Transverse colon (tissue), 4 donors: ENCODE measurements at regions not wholly inside any gene's neighbourhood (a gene's known extent, or its start where the extent isn't known, plus 50 kb on each side); places are given as distances from the start of the nearest gene placed in this dataset.
A peak's percentile ranks its signal among the peaks of the same experiment; 100 is the strongest.

Experiments used
- DNase-seq: peaks from one replicate; pipeline ENCODE4 v3.0.0-alpha.2; 2019
- H3K27ac ChIP-seq, 4 donors: fragments of 200-600 bp; sonication (generic); 2 replicates each; pipeline ENCODE4 v1.5.1; 2016 to 2018; ENCODE audit warnings: inconsistent platforms in 4 of 4
- H3K27me3 ChIP-seq: fragments of 200-600 bp; sonication (generic); 2 replicates; pipeline ENCODE4 v1.5.1; 2017; ENCODE audit warnings: inconsistent platforms
- H3K36me3 ChIP-seq, 4 donors: fragments of 200-600 bp; sonication (generic); 2 replicates each; pipeline ENCODE4 v1.5.1; 2017 to 2019; ENCODE audit warnings: inconsistent platforms in 4 of 4
- H3K4me1 ChIP-seq, 4 donors: fragments of 200-600 bp; sonication (generic); 2 replicates each; pipeline ENCODE4 v1.5.1; 2017 to 2020; ENCODE audit warnings: inconsistent platforms in 4 of 4
- H3K4me3 ChIP-seq, 4 donors: fragments of 200-600 bp; sonication (generic); 1 replicate in 1 of 4; 2 replicates in 3 of 4; pipeline versions ENCODE4 v1.5.1 to v1.6.1; 2017 to 2019; ENCODE audit warnings: inconsistent platforms in 4 of 4
- H3K9me3 ChIP-seq, 2 donors: fragments of 200-600 bp; sonication (generic); 2 replicates each; pipeline ENCODE4 v1.5.1; 2017 to 2019; ENCODE audit warnings: inconsistent platforms in 2 of 2
- CTCF ChIP-seq, 5 experiments: fragments of 200-600 bp in 3 of 5; fragments of 450-650 bp in 2 of 5; sonication (generic) in 3 of 5; IDR thresholded peaks; 1 replicate in 2 of 5; 2 replicates in 3 of 5; pipeline ENCODE4 v1.5.1; 2016 to 2017; ENCODE audit warnings: antibody characterized with exemption in 5 of 5, inconsistent platforms in 3 of 5, mild to moderate bottlenecking in 2 of 5, moderate library complexity in 1 of 5
- EP300 ChIP-seq: sonication (generic); formaldehyde crosslinking; IDR thresholded peaks from one replicate; pipeline ENCODE4 v1.6.1; 2017; ENCODE audit warnings: antibody characterized with exemption, low read depth
- POLR2A ChIP-seq: fragments of 450-650 bp; IDR thresholded peaks from one replicate; pipeline ENCODE4 v1.6.1; 2016; ENCODE audit warnings: antibody characterized with exemption, mild to moderate bottlenecking, moderate library complexity
- POLR2AphosphoS5 ChIP-seq, 3 donors: sonication (generic); formaldehyde crosslinking; IDR thresholded peaks; one replicate each; pipeline ENCODE4 v1.6.1; 2016; ENCODE audit warnings: antibody characterized with exemption in 3 of 3
- WGBS, 2 donors: methylation state at CpG; one replicate each; pipeline ENCODE4 v1.1.5; 2018; ENCODE audit warnings: low coverage in 1 of 2; 5-methylcytosine and 5-hydroxymethylcytosine counted together
- in situ Hi-C, 4 donors: fragments of 200-750 bp; cut with MboI; loops; one replicate each; pipeline versions ENCODE4 v1.15.0 to v1.15.1; 2017; ENCODE audit warnings: low sequenced_read_pairs in 3 of 4, low pct_ligation_motif_present in 1 of 4, low pct_unique_long_range_greater_than_20kb in 1 of 4
- intact Hi-C: fragments of 100-400 bp; cut with DNase I; formaldehyde crosslinking; loops from one replicate; pipeline ENCODE4 v1.15.1; 2023; ENCODE audit warnings: low total_unique reads

- TF ChIP-seq POLR2AphosphoS5 (IDR thresholded peaks at IDR 0.05) = no peak
- peak in 4 of 5 experiments; percentile 20 to 40 (median 32) for TF ChIP-seq CTCF (IDR thresholded peaks at IDR 0.05)
- DNase-seq = peak; percentile 12
- peaks cover 9% of the 10 kb centered on the region for H3K27me3 ChIP-seq
- in situ Hi-C loops (loop anchor here in 2 of 4 donors (25.0 kb wide), 2 partner anchors 1483 to 1508 kb away; no protein-coding TSS in a partner anchor), intact Hi-C loops (no loop called here)
- H3K4me1 ChIP-seq = no peaks in the 10 kb centered on the region
- H3K36me3 ChIP-seq = no peaks in the 10 kb centered on the region
- no peak overlapping the region for H3K4me3 ChIP-seq
- WGBS, 2 donors = 14 to 47% methylated on average over 1 to 2 of the region's 2 CpGs
- H3K9me3 ChIP-seq = no peaks in the 10 kb centered on the region
- no peak overlapping the region for H3K27ac ChIP-seq
Measured at GRCh38 chr6:40845553-40845952, 193.5 kb downstream of the UNC5CL start.

- intact Hi-C loops (no loop called here), in situ Hi-C loops (loop anchor here in 2 of 4 donors (25.0 kb wide), 2 partner anchors 1482 to 1507 kb away; no protein-coding TSS in a partner anchor)
- no peak overlapping the region for H3K4me3 ChIP-seq
- H3K36me3 ChIP-seq = no peaks in the 10 kb centered on the region
- peaks cover 14% of the 10 kb centered on the region for H3K27me3 ChIP-seq
- TF ChIP-seq POLR2AphosphoS5 (IDR thresholded peaks at IDR 0.05) = no peak
- no peak for TF ChIP-seq CTCF (IDR thresholded peaks at IDR 0.05)
- TF ChIP-seq POLR2A = no peak
- no peak for TF ChIP-seq EP300
- WGBS, 2 donors = 7 to 11% methylated on average over 1 of the region's 1 CpG
- no peaks in the 10 kb centered on the region for H3K4me1 ChIP-seq
- H3K9me3 ChIP-seq = no peaks in the 10 kb centered on the region
- no peak for DNase-seq
- no peak overlapping the region for H3K27ac ChIP-seq
Measured at GRCh38 chr6:40844246-40844645, 194.8 kb downstream of the UNC5CL start.

DNA sequence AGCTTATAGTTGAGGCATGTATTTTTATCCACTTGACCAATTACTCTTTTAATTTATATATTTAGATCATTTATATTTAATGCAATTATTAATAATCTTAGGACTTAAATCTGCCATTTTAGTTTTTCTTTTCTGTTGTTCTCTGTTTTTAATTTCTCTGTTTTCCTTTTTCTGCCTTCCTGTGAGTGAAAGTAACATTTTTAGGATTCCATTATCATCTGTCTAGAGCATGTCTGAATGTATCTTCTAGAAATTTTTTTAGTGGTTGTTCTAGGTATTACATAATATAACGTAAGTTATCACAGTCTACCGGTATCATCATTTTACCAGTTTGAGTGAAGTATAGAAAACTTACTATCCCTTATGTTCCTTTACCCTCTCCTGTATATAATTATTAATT, 197.3 kb downstream of the UNC5CL start:
- no peak for DNase-seq
- H3K27ac ChIP-seq = no peak overlapping the region
- WGBS, 2 donors = 96 to 100% methylated on average over 2 of the region's 2 CpGs
- intact Hi-C loops = no loop called here
- H3K9me3 ChIP-seq = no peaks in the 10 kb centered on the region
- TF ChIP-seq CTCF (IDR thresholded peaks at IDR 0.05) = peak in 2 of 5 experiments; percentile 5 to 18
- no peak for TF ChIP-seq POLR2A
- no peaks in the 10 kb centered on the region for H3K36me3 ChIP-seq
- H3K4me1 ChIP-seq = no peaks in the 10 kb centered on the region
- no peak overlapping the region for H3K4me3 ChIP-seq
- in situ Hi-C loops = loop anchor here in 2 of 4 donors (25.0 kb wide), 2 partner anchors 1479 to 1504 kb away; no protein-coding TSS in a partner anchor
- peaks cover 16% of the 10 kb centered on the region for H3K27me3 ChIP-seq

GRCh38 chr6:40832691-40833090, 206.3 kb downstream of the UNC5CL start:
- Histone ChIP-seq H3K27me3 (peaks cover 33% of the 10 kb centered on the region), H3K27ac (no peak overlapping the region), H3K36me3 (no peaks in the 10 kb centered on the region), H3K4me3 (no peak overlapping the region), H3K9me3 (no peaks in the 10 kb centered on the region), H3K4me1 (no peaks in the 10 kb centered on the region)
- in situ Hi-C loops = loop anchor here in 2 of 4 donors (25.0 kb wide), 2 partner anchors 1470 to 1495 kb away; no protein-coding TSS in a partner anchor
- DNase-seq = no peak
- intact Hi-C loops = no loop called here
- 62 to 71% methylated on average over 3 to 4 of the region's 4 CpGs for WGBS, 2 donors
- no peak for TF ChIP-seq POLR2A
- no peak for TF ChIP-seq CTCF (IDR thresholded peaks at IDR 0.05)
